22Rv1 (cell line): ENCODE measurements at regions not wholly inside any gene's neighbourhood (a gene's known extent, or its start where the extent isn't known, plus 50 kb on each side); places are given as distances from the start of the nearest gene placed in this dataset.

Experiments used
- ZFX ChIP-seq: fragments of 450-650 bp; IDR thresholded peaks from 2 replicates; pipeline ENCODE4 v1.6.1; 2017; ENCODE audit warnings: antibody characterized with exemption, borderline replicate concordance
- TF ChIP-seq, protein P1 (sequence below): fragments of 450-650 bp; IDR thresholded peaks from 2 replicates; pipeline ENCODE4 v1.5.1; 2017; ENCODE audit warnings: mild to moderate bottlenecking

DNA sequence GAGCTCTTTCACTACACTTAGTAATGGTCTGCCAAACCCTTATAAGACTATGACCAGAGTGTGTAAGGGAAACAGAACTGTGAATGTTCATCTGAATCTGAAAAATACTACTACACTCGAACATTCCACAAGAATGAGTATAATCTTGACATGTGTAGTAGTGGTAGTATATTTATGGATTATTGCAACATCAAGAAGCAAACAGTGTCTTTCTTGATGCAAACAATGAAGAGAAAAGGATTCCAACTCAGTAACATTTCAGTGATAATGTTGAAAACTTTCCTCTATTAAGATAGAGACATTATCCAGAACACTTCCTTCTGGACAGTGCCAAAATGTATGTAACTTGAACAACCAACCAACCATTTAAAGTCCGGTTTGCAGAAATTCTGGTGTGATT is 394.7 kb upstream of the CPEB2 start:
- TF ChIP-seq, protein P1, sequence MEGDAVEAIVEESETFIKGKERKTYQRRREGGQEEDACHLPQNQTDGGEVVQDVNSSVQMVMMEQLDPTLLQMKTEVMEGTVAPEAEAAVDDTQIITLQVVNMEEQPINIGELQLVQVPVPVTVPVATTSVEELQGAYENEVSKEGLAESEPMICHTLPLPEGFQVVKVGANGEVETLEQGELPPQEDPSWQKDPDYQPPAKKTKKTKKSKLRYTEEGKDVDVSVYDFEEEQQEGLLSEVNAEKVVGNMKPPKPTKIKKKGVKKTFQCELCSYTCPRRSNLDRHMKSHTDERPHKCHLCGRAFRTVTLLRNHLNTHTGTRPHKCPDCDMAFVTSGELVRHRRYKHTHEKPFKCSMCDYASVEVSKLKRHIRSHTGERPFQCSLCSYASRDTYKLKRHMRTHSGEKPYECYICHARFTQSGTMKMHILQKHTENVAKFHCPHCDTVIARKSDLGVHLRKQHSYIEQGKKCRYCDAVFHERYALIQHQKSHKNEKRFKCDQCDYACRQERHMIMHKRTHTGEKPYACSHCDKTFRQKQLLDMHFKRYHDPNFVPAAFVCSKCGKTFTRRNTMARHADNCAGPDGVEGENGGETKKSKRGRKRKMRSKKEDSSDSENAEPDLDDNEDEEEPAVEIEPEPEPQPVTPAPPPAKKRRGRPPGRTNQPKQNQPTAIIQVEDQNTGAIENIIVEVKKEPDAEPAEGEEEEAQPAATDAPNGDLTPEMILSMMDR: no peak
- TF ChIP-seq ZFX: no peak
